G401 (cell line): ENCODE measurements at regions not wholly inside any gene's neighbourhood (a gene's known extent, or its start where the extent isn't known, plus 50 kb on each side); places are given as distances from the start of the nearest gene placed in this dataset.
"Not testable (repeated sequence)": the region's sequence is repeated elsewhere in the genome, so short reads cannot be mapped to it uniquely, and the experiment has no call there.

Experiments used
- DNase-seq: peaks from one replicate; pipeline ENCODE4 v3.0.0-alpha.2; 2015; ENCODE audit warnings: low spot score
- in situ Hi-C: cut with HindIII; loops from 2 replicates; pipeline ENCODE4 v1.10.0; 2016; ENCODE audit warnings: low sequenced_read_pairs, mixed read lengths

- in situ Hi-C loops = no loop called here
- no peak for DNase-seq
These were observed 1722.2 kb upstream of the AGA start for GRCh38 chr4:179164267-179164999.

GRCh38 chr4:179165000-179165738 is 1722.9 kb upstream of the AGA start:
- in situ Hi-C loops = no loop called here
- no peak for DNase-seq

- DNase-seq = no peak
- in situ Hi-C loops = no loop called here
These were observed 1723.6 kb upstream of the AGA start for GRCh38 chr4:179165862-179166261.

- in situ Hi-C loops, DNase-seq: not testable (repeated sequence)
These were observed 1728.1 kb upstream of the AGA start for GRCh38 chr4:179170308-179170707.

GRCh38 chr4:179182741-179183140 is 1740.5 kb upstream of the AGA start:
- in situ Hi-C loops = no loop called here
- DNase-seq = no peak

GRCh38 chr4:179195887-179196286 is 1753.7 kb upstream of the AGA start:
- DNase-seq = no peak
- in situ Hi-C loops = no loop called here

GRCh38 chr4:179196511-179196910 is 1754.3 kb upstream of the AGA start:
- DNase-seq = no peak
- in situ Hi-C loops = no loop called here

GRCh38 chr4:179200681-179201080 is 1758.4 kb upstream of the AGA start:
- in situ Hi-C loops = no loop called here
- DNase-seq = no peak

GRCh38 chr4:179225594-179225993 is 1783.4 kb upstream of the AGA start:
- in situ Hi-C loops = no loop called here
- DNase-seq = no peak

- in situ Hi-C loops = no loop called here
- DNase-seq = no peak
These were observed 1806.6 kb upstream of the AGA start for GRCh38 chr4:179248821-179249220.

GRCh38 chr4:179268791-179269190 is 1826.6 kb upstream of the AGA start:
- in situ Hi-C loops = no loop called here
- no peak for DNase-seq

GRCh38 chr4:179272282-179272681 is 1830.0 kb upstream of the AGA start:
- no peak for DNase-seq
- in situ Hi-C loops = no loop called here

GRCh38 chr4:179278647-179279046 is 1836.4 kb upstream of the AGA start:
- in situ Hi-C loops = no loop called here
- no peak for DNase-seq

GRCh38 chr4:179285696-179286095 is 1843.5 kb upstream of the AGA start:
- in situ Hi-C loops = no loop called here
- no peak for DNase-seq

- no peak for DNase-seq
- in situ Hi-C loops = no loop called here
These were observed 1849.4 kb upstream of the AGA start for GRCh38 chr4:179291657-179292056.

GRCh38 chr4:179292468-179292867 is 1850.2 kb upstream of the AGA start:
- in situ Hi-C loops = no loop called here
- DNase-seq = no peak

GRCh38 chr4:179307297-179308136 is 1865.3 kb upstream of the AGA start:
- DNase-seq = no peak
- in situ Hi-C loops = no loop called here

GRCh38 chr4:179313823-179314222 is 1871.6 kb upstream of the AGA start:
- DNase-seq = no peak
- in situ Hi-C loops = no loop called here

- no peak for DNase-seq
- in situ Hi-C loops = no loop called here
These were observed 1882.9 kb upstream of the AGA start for GRCh38 chr4:179325181-179325580.

- in situ Hi-C loops = no loop called here
- DNase-seq = no peak
These were observed 1886.4 kb upstream of the AGA start for GRCh38 chr4:179328627-179329026.
